Gastrocnemius medialis (tissue), 4 donors: ENCODE measurements at regions not wholly inside any gene's neighbourhood (a gene's known extent, or its start where the extent isn't known, plus 50 kb on each side); places are given as distances from the start of the nearest gene placed in this dataset.

ENCODE experiments used
- ATAC-seq, 2 donors: fragments of 150-250 bp; one replicate each; pipeline ENCODE4 v1.9.1; 2016
- DNase-seq, 2 donors: peaks; one replicate each; pipeline ENCODE4 v3.0.0-alpha.2; 2019
- H3K27ac ChIP-seq, 4 donors: fragments of 200-600 bp; sonication (generic); 1 replicate in 1 of 4; 2 replicates in 3 of 4; pipeline ENCODE4 v1.5.1; 2016 to 2018; ENCODE audit warnings: mild to moderate bottlenecking in 2 of 4, moderate library complexity in 1 of 4
- H3K27me3 ChIP-seq, 3 donors: fragments of 200-600 bp; sonication (generic) in 2 of 3; 1 replicate in 1 of 3; 2 replicates in 2 of 3; pipeline versions ENCODE4 v1.5.1 to v1.6.0; 2016 to 2019; ENCODE audit warnings: mild to moderate bottlenecking in 1 of 3, moderate library complexity in 1 of 3
- H3K36me3 ChIP-seq, 2 donors: fragments of 200-600 bp; sonication (generic) in 1 of 2; one replicate each; pipeline ENCODE4 v1.5.1; 2017 to 2018
- H3K4me1 ChIP-seq, 2 donors: fragments of 200-600 bp; sonication (generic) in 1 of 2; one replicate each; pipeline ENCODE4 v1.5.1; 2016 to 2017; ENCODE audit warnings: mild to moderate bottlenecking in 2 of 2
- H3K4me3 ChIP-seq, 4 donors: fragments of 200-600 bp; sonication (generic) in 3 of 4; 1 replicate in 1 of 4; 2 replicates in 3 of 4; pipeline ENCODE4 v1.5.1; 2016 to 2019; ENCODE audit warnings: mild to moderate bottlenecking in 2 of 4
- H3K9me3 ChIP-seq, 3 donors: fragments of 200-600 bp; sonication (generic) in 2 of 3; 1 replicate in 1 of 3; 2 replicates in 2 of 3; pipeline ENCODE4 v1.5.1; 2016 to 2019
- POLR2A ChIP-seq, 2 donors: fragments of 450-650 bp; IDR thresholded peaks; one replicate each; pipeline ENCODE4 v1.6.1; 2017; ENCODE audit warnings: antibody characterized with exemption in 2 of 2, mild to moderate bottlenecking in 2 of 2, moderate library complexity in 2 of 2
- in situ Hi-C, 4 donors: fragments of 200-750 bp; cut with MboI; loops; one replicate each; pipeline versions ENCODE4 v1.15.0 to v1.8.0; 2017; ENCODE audit warnings: low sequenced_read_pairs in 4 of 4
- intact Hi-C: fragments of 100-400 bp; cut with DNase I; formaldehyde crosslinking; loops from one replicate; pipeline ENCODE4 v1.15.1; 2023; ENCODE audit warnings: low total_unique reads
- TF ChIP-seq, protein P1 (sequence below), 5 experiments: fragments of 450-650 bp in 3 of 5; fragments of 200-600 bp in 2 of 5; sonication (generic) in 2 of 5; IDR thresholded peaks in 4 of 5; conservative IDR thresholded peaks in 1 of 5; 1 replicate in 4 of 5; 2 replicates in 1 of 5; pipeline ENCODE4 v1.5.1; 2016 to 2019; ENCODE audit warnings: antibody characterized with exemption in 5 of 5, mild to moderate bottlenecking in 3 of 5, moderate library complexity in 3 of 5

DNA sequence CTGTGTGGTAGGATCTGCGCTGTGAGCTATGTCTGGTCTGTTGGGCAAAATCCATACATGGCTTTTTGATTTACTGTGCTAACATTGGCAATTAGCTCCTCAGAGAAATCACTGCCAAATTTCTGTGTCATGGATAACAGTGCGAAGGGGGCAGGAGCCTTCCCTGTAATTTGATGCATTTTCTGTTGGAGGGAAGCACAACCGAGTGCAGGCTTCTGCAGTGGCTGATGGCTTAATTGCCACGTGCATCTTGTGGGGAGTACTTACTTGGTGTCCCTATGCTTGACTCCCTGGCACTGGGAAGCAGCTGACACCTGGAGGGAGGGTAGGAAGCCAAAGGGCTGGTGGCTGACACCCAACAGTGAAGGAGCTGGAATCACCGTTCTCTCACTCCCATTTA lies 99.3 kb upstream of the PROKR2 start:
- Histone ChIP-seq H3K27ac (no peak overlapping the region), H3K4me3 (no peak overlapping the region), H3K4me1 (no peaks in the 10 kb centered on the region), H3K36me3 (no peaks in the 10 kb centered on the region), H3K27me3 (no peaks in the 10 kb centered on the region), H3K9me3 (no peaks in the 10 kb centered on the region)
- no peak for DNase-seq
- in situ Hi-C loops, result no loop called here
- intact Hi-C loops, result no loop called here
- ATAC-seq, result no peak
- TF ChIP-seq, protein P1, sequence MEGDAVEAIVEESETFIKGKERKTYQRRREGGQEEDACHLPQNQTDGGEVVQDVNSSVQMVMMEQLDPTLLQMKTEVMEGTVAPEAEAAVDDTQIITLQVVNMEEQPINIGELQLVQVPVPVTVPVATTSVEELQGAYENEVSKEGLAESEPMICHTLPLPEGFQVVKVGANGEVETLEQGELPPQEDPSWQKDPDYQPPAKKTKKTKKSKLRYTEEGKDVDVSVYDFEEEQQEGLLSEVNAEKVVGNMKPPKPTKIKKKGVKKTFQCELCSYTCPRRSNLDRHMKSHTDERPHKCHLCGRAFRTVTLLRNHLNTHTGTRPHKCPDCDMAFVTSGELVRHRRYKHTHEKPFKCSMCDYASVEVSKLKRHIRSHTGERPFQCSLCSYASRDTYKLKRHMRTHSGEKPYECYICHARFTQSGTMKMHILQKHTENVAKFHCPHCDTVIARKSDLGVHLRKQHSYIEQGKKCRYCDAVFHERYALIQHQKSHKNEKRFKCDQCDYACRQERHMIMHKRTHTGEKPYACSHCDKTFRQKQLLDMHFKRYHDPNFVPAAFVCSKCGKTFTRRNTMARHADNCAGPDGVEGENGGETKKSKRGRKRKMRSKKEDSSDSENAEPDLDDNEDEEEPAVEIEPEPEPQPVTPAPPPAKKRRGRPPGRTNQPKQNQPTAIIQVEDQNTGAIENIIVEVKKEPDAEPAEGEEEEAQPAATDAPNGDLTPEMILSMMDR (IDR thresholded peaks at IDR 0.05 in 4 of 5, conservative IDR thresholded peaks at IDR 0.05 in 1 of 5), result no peak
- TF ChIP-seq POLR2A (IDR thresholded peaks at IDR 0.05), result no peak

DNA sequence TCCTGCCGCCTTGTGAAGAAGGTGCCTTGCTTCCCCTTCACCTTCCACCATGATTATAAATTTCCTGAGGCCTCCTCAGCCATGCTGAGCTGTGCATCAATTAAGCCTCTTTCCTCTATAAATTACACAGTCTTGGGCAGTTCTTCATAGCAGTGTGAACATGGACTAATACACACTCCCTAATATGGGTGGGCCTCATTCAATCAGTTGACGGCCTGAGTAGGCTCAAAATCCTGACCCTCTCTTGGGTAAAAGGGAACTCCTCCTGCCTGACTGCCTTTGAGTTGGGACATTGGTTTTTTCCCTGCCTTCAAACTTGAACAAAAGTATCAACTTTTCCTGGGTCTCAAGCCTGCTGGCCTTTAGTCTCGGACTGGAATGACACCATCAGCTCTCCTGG lies 96.6 kb upstream of the PROKR2 start:
- no peak for DNase-seq
- TF ChIP-seq, protein P1 (IDR thresholded peaks at IDR 0.05 in 4 of 5, conservative IDR thresholded peaks at IDR 0.05 in 1 of 5), result no peak
- TF ChIP-seq POLR2A (IDR thresholded peaks at IDR 0.05), result no peak
- no peaks in the 10 kb centered on the region for H3K9me3 ChIP-seq
- H3K4me3 ChIP-seq, result no peak overlapping the region
- in situ Hi-C loops, result no loop called here
- no peaks in the 10 kb centered on the region for H3K36me3 ChIP-seq
- no peak for ATAC-seq
- no peaks in the 10 kb centered on the region for H3K4me1 ChIP-seq
- H3K27me3 ChIP-seq, result no peaks in the 10 kb centered on the region
- intact Hi-C loops, result no loop called here
- no peak overlapping the region for H3K27ac ChIP-seq

DNA sequence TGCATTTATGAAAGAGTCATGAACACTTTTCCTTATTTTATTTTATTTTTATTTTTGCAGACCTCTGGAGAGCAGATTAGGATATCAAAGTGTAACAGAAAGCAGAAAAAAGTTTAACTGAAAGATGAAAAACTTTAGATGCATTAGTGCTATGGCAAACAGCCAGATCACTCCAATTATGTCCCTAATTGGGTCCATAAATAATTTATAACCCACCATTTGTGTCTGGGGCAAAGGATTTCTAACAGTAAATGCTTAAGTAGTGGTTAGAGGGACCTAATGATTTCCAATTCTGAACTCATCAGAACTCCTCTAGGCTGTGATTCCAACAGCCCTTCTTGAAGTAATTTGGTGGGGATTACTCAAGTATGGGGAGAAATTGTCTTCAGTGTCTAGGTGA lies 93.7 kb upstream of the PROKR2 start:
- no peaks in the 10 kb centered on the region for H3K27me3 ChIP-seq
- DNase-seq (no peak), ATAC-seq (no peak)
- no peaks in the 10 kb centered on the region for H3K9me3 ChIP-seq
- in situ Hi-C loops (no loop called here), intact Hi-C loops (no loop called here)
- no peaks in the 10 kb centered on the region for H3K4me1 ChIP-seq
- TF ChIP-seq, protein P1 (IDR thresholded peaks at IDR 0.05 in 4 of 5, conservative IDR thresholded peaks at IDR 0.05 in 1 of 5), result no peak
- no peak for TF ChIP-seq POLR2A (IDR thresholded peaks at IDR 0.05)
- H3K36me3 ChIP-seq, result no peaks in the 10 kb centered on the region
- H3K27ac ChIP-seq, result no peak overlapping the region
- H3K4me3 ChIP-seq, result no peak overlapping the region

DNA sequence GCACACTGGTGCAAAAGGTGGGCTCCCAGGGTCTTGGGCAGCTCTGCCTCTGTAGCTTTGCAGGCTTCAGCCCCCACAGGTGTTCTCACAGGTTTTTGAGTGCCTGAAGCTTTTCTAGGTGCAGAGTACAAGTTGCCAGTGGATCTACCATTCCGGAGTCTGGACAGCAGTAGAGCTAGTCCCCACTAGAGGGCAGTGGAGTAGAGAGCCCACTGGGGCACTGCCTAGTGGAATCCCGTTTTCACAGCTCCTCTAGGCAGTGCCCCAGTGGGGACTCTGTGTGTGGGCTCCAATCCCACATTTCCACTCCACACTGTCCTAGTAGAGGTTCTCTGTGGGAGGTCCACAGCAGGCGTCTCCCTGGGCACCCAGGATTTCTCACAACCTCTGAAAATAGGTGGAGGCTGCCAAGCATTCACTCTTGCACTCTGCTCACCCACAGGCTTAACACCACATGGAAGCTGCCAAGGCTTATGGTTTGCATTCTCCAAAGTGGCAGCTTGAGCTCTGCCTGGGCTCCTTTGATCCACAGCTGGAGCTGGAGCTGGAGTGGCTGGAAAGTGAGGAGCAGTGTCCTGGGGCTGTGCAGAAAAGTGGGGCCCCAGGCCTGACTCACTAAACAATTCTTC lies 86.3 kb upstream of the PROKR2 start:
- H3K4me1 ChIP-seq, result no peaks in the 10 kb centered on the region
- in situ Hi-C loops, result no loop called here
- H3K27ac ChIP-seq, result no peak overlapping the region
- no peaks in the 10 kb centered on the region for H3K9me3 ChIP-seq
- no peaks in the 10 kb centered on the region for H3K27me3 ChIP-seq
- ATAC-seq, result no peak
- H3K4me3 ChIP-seq, result no peak overlapping the region
- intact Hi-C loops, result no loop called here
- TF ChIP-seq, protein P1 (IDR thresholded peaks at IDR 0.05 in 4 of 5, conservative IDR thresholded peaks at IDR 0.05 in 1 of 5), result no peak
- no peak for TF ChIP-seq POLR2A (IDR thresholded peaks at IDR 0.05)
- DNase-seq, result no peak
- no peaks in the 10 kb centered on the region for H3K36me3 ChIP-seq

DNA sequence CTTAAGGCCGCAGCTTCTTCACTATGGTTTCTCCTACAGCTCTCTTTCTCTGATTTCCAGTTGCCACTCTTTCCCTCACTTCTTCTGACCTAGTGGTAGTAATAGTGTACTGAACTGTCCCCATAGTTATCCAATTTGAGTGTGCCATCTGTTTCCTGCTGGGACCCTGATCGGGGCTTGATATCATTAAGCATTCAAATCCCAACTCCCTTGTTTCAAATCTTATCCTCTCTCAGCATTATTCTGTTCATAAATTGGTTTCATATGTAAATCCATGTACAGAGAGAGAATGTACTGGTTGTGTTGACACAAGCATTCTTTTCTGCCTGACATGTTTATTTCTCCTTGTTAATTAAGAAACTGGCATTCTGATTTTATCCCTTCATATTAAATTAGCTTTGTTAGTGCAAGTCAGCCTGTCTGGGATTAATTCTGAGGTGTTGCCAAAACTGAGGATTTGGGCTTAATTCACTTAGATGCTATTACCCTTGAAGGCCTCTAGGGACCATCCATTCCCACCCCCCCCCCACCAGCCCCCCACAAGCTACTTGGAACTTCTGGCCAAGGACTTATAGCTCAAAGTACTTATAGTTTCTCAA lies 84.6 kb upstream of the PROKR2 start:
- TF ChIP-seq, protein P1 (IDR thresholded peaks at IDR 0.05 in 4 of 5, conservative IDR thresholded peaks at IDR 0.05 in 1 of 5), result no peak
- TF ChIP-seq POLR2A (IDR thresholded peaks at IDR 0.05), result no peak
- intact Hi-C loops (no loop called here), in situ Hi-C loops (no loop called here)
- no peaks in the 10 kb centered on the region for H3K27me3 ChIP-seq
- no peak overlapping the region for H3K27ac ChIP-seq
- H3K9me3 ChIP-seq, result no peaks in the 10 kb centered on the region
- no peak for DNase-seq
- H3K4me3 ChIP-seq, result no peak overlapping the region
- no peak for ATAC-seq
- H3K36me3 ChIP-seq, result no peaks in the 10 kb centered on the region
- H3K4me1 ChIP-seq, result no peaks in the 10 kb centered on the region
